Left renal cortex interstitium (tissue), 4 donors: ENCODE measurements at regions not wholly inside any gene's neighbourhood (a gene's known extent, or its start where the extent isn't known, plus 50 kb on each side); places are given as distances from the start of the nearest gene placed in this dataset.
A peak's percentile ranks its signal among the peaks of the same experiment; 100 is the strongest.

Source experiments
- DNase-seq, 4 donors: peaks; one replicate each; pipeline ENCODE4 v3.0.0-alpha.2; 2013; ENCODE audit warnings: low read depth in 4 of 4, low spot score in 2 of 4, missing footprints in 1 of 4

GRCh38 chr12:30044206-30044605 lies 260.5 kb upstream of the TMTC1 start:
- DNase-seq = no peak

- DNase-seq = no peak
These were observed 259.6 kb upstream of the TMTC1 start for GRCh38 chr12:30043151-30043847.

DNA sequence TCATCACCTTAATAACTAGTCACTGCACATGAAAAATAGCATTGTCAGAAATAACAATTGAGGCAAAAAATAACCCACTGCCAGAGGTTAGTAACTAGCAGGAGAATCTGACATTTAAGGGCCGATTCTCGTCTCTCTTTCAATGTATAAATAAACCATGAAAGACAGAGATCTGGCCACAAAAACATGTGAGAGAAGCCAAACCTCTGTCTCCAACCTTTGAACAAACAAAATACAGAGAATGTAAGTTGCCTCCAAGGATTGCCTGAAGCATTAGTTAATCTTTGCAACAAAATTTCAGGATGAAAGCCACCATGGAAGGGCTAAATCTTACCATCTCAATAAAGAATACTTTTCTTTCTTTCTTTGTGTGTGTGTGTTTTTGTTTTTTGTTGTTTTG lies 257.4 kb upstream of the TMTC1 start:
- DNase-seq = no peak

DNA sequence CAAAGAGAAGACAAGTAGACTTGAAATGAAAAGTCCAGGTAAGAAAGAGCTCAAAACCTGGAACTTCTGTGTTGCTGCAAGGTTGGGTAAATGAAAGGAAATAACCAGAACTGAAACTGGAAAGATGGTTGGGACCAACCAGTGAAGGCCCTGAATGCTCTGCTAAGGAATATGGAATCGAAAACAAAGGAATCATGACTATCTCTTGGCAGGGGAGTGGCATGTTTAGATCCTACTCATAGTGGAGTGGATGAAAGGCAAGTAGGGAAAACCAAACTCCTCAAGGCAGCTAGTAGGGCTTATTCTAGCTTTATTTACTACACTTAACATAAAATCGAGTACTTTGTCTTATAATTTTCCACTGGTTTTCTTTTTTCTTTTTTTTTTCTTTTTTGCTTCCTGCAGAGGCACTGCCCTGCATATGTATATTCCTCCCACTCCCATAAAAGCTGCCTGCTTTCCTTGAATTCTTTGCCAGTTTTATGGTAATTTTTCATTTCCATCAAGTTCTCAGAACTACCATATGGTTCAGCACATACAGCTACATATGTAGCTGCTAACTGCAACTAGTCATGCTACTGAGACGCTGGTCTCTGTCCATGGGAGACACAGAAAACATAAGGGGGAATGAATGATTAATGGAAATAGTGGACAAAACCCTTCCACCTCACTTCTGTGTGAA lies 247.1 kb upstream of the TMTC1 start:
- DNase-seq = no peak

- no peak for DNase-seq
These were observed 243.0 kb upstream of the TMTC1 start for GRCh38 chr12:30026621-30027234.

- DNase-seq = no peak
These were observed 241.6 kb upstream of the TMTC1 start for GRCh38 chr12:30025317-30025716.

GRCh38 chr12:30023186-30023585 lies 239.4 kb upstream of the TMTC1 start:
- DNase-seq = no peak

DNA sequence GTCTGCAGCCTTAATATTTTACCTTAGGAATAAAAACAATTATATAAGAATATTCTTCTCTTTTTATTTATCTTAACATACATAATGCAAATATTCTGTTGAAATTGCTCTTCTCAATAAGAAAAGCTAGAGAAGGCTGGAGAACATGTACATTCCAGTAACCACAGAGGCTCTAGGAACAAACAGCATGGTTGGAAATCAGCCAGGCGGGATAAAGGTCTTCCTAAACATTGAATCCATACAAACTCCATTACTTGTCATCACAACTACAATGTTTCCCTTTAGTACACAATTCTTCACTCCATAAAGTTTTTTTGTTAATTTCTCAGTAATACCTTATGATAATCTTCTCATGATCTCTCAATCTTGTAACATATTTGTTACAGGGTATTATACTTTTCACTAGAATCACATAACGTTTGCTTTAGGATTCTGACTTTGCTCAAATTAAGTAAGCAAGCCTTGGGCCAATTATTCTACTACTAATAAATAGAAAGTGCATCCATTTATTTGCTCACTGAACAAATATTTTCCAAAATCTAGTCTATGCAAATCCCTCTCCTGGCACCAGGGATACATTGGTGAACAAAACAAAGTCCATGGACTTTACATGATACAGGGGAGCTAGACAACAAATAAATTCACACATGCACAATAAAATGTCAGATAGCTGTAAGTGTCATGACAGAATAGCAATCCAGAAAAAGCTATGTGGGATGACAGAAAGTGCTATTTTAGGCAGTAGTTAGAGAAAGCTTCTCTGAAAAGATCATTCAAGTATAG lies 237.5 kb upstream of the TMTC1 start:
- no peak for DNase-seq

GRCh38 chr12:30019366-30020140 lies 235.8 kb upstream of the TMTC1 start:
- no peak for DNase-seq

GRCh38 chr12:30016540-30017055 lies 232.9 kb upstream of the TMTC1 start:
- no peak for DNase-seq

DNA sequence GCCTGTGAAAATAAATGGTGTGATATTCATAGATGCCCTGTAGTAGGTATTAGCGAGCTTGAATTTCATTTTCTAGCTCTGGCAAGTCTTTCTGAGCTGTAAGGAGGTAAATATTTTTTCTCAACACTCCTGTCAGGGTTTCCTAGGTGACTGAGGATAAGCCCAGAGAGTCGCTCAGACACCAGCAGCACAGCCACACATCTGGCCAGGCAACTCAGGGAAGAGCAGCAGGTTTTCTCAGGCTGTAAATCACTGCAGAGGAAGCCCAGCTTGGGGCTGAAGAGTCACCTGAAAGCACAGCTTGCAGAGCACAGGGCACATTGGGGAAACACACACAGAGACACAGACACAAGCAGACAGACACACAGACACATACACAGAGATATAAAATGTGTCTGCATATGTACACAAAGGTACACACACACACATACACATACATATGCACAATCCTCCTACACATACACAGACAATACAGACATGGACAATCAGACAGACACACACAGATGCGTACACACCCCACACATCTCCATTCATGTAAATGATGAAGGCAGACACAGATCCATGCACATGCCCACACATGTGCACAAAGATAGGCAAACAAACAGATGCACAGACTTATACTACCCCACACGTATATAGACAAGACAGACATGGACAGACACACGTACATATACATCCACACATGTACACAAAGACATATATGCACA lies 232.0 kb upstream of the TMTC1 start:
- DNase-seq = no peak

- DNase-seq = no peak
These were observed 231.2 kb upstream of the TMTC1 start for GRCh38 chr12:30014991-30015390.

DNA sequence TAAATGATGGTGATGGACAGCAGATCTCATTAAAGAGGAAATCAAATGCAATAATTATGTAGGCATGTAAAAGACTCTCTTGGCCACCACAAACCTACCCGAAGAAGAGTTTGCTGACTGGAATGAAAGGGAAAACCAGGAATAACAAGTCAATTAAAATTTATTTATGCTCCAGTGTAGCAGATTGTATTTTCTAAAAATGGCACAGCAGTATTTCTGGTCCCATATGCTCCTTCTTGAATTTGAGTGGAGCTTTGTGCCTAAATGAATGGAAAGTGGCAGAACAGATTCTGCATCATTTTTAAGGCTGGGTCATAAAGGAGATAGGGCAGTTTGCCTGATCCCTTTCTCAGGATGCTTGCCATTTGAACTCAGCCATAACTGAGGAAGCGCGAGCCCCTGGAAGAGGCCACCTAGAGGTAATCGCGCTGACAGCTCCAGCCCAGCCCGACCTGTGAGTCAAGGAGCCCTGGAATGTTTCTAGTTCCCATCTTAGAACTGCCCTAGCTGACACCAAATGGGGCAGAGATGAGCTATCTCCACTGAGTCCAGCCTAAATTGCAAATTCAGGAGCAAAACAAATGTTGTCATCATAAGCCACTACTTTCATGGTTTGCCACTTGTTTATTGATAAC lies 229.2 kb upstream of the TMTC1 start:
- no peak for DNase-seq

- DNase-seq = peak in 1 of 4 donors; percentile 34
These were observed 226.6 kb upstream of the TMTC1 start for GRCh38 chr12:30010071-30011052.

GRCh38 chr12:30006021-30006420 lies 222.3 kb upstream of the TMTC1 start:
- DNase-seq = no peak

DNA sequence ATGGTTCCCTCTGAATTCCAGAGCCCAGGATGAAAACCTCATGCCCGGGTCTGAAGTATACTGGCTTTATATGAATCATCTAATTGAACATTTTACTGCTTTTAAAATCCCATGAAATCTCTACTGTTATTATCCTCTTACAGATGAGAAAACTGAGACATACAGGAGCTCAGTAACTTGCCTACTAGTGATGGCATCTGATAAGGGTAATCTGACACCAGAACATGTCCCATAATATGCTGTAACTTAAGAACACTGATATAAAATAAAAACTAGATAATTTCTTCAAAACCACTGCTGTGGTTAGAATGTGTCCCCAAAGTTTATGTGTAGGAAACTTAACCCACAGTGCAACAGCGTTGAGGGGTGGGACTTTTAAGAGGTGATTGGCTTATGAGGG lies 219.6 kb upstream of the TMTC1 start:
- no peak for DNase-seq

DNA sequence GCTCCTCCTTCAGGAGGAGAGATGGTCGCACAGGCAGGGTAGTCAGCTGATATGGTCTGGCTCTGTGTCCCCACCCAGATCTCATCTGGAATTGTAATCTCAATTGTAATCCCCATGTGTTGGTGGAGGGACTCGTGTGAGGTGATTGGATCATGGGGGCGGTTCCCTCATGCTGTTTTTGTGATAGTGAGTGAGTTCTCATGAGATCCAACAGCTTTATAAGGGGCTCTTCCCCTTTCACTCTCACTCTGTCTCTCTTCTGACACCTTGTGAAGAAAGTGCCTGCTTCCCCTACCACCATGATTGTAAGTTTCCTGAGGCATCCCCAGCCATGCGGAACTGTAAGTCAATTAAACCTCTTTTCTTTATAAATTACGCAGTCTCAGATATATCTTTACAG lies 218.9 kb upstream of the TMTC1 start:
- DNase-seq = no peak

DNA sequence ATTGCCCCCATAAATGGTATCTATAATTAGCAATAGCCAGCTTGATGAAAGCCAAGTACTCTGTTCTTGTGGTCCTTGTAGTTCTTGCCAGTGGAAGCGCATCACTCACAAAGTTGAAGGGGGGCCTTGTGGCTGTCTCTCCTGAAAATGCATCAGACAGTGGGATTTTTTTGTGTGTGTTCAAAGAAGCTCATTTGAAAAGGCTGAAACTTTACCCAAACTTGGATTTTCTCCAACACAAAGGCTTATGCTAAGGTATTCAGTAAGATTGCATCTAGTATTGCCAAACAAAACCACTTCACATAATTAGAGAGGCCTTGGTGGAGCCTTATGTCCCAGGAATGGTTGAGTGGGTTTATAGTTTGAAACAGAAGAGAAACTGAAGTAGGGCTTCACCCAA lies 216.7 kb upstream of the TMTC1 start:
- DNase-seq = no peak
